ENCODE measurements at regions not wholly inside any gene's neighbourhood (a gene's known extent, or its start where the extent isn't known, plus 50 kb on each side); places are given as distances from the start of the nearest gene placed in this dataset.
A peak's percentile ranks its signal among the peaks of the same experiment; 100 is the strongest.

- no peak overlapping the region for H2AFZ ChIP-seq (ENCODE audit: control insufficient read depth, low read length)
- DNase-seq (ENCODE audit: low read depth, low spot score): no peak
- no peak overlapping the region for H3K9ac ChIP-seq (ENCODE audit: control insufficient read depth, extremely low read depth, insufficient read depth, low read length)
- FAIRE-seq: no peak
- no peaks in the 10 kb centered on the region for H3K9me1 ChIP-seq (ENCODE audit: control insufficient read depth, extremely low read depth, insufficient read depth, low read length)
- H3K9me3 ChIP-seq (ENCODE audit: control insufficient read depth, low read depth, low read length): no peaks in the 10 kb centered on the region
- no peak for TF ChIP-seq CTCF (optimal IDR thresholded peaks at IDR 0.05 in 1 of 3, IDR thresholded peaks at IDR 0.05 in 1 of 3, conservative IDR thresholded peaks at IDR 0.05 in 1 of 3; ENCODE audit: extremely low read depth in 1 of 3, insufficient read depth in 2 of 3, low read length in 3 of 3)
- TF ChIP-seq EZH2 (IDR thresholded peaks at IDR 0.05; ENCODE audit: low read length): no peak
- no peak overlapping the region for H3K27ac ChIP-seq (ENCODE audit: control insufficient read depth, insufficient read depth, low read length)
- no peaks in the 10 kb centered on the region for H3K79me2 ChIP-seq (ENCODE audit: control insufficient read depth, insufficient read depth, low read length)
- dilution Hi-C loops (cut with MboI; ENCODE audit: extremely low pct_ligation_motif_present, low sequenced_read_pairs): no loop called here
- H3K36me3 ChIP-seq (ENCODE audit: control insufficient read depth in 2 of 2, extremely low read depth in 1 of 2, insufficient read depth in 2 of 2, low read length in 2 of 2): no peaks in the 10 kb centered on the region
- H3K4me3 ChIP-seq (ENCODE audit: control insufficient read depth in 2 of 3, extremely low read depth in 1 of 3, insufficient read depth in 2 of 3, low read depth in 1 of 3, low read length in 3 of 3): no peak overlapping the region
- peaks cover 26% of the 10 kb centered on the region for H3K4me1 ChIP-seq (ENCODE audit: control insufficient read depth, extremely low read depth, insufficient read depth, low read length)
- H3K4me2 ChIP-seq (ENCODE audit: control insufficient read depth, extremely low read depth, insufficient read depth, low read depth, low read length): no peak overlapping the region
- no peaks in the 10 kb centered on the region for H3K27me3 ChIP-seq (ENCODE audit: control insufficient read depth, extremely low read depth, insufficient read depth, low read length)
- H4K20me1 ChIP-seq (ENCODE audit: control insufficient read depth, extremely low read depth, insufficient read depth, low read length): no peaks in the 10 kb centered on the region
Measured at GRCh38 chr3:193787496-193787870, 194.5 kb downstream of the OPA1 start.

GRCh38 chr3:193788189-193788991 lies 195.4 kb downstream of the OPA1 start:
- Histone ChIP-seq H3K4me2 (ENCODE audit: control insufficient read depth, extremely low read depth, insufficient read depth, low read depth, low read length) (no peak overlapping the region), H4K20me1 (ENCODE audit: control insufficient read depth, extremely low read depth, insufficient read depth, low read length) (no peaks in the 10 kb centered on the region), H3K9me3 (ENCODE audit: control insufficient read depth, low read depth, low read length) (no peaks in the 10 kb centered on the region), H3K9ac (ENCODE audit: control insufficient read depth, extremely low read depth, insufficient read depth, low read length) (no peak overlapping the region), H3K4me3 (ENCODE audit: control insufficient read depth in 2 of 3, extremely low read depth in 1 of 3, insufficient read depth in 2 of 3, low read depth in 1 of 3, low read length in 3 of 3) (no peak overlapping the region), H2AFZ (ENCODE audit: control insufficient read depth, low read length) (no peak overlapping the region), H3K4me1 (ENCODE audit: control insufficient read depth, extremely low read depth, insufficient read depth, low read length) (peaks cover 17% of the 10 kb centered on the region), H3K27ac (ENCODE audit: control insufficient read depth, insufficient read depth, low read length) (no peak overlapping the region), H3K79me2 (ENCODE audit: control insufficient read depth, insufficient read depth, low read length) (no peaks in the 10 kb centered on the region), H3K27me3 (ENCODE audit: control insufficient read depth, extremely low read depth, insufficient read depth, low read length) (no peaks in the 10 kb centered on the region), H3K36me3 (ENCODE audit: control insufficient read depth in 2 of 2, extremely low read depth in 1 of 2, insufficient read depth in 2 of 2, low read length in 2 of 2) (no peaks in the 10 kb centered on the region), H3K9me1 (ENCODE audit: control insufficient read depth, extremely low read depth, insufficient read depth, low read length) (no peaks in the 10 kb centered on the region)
- peak; percentile 30 to 72 (median 42) for TF ChIP-seq CTCF (optimal IDR thresholded peaks at IDR 0.05 in 1 of 3, IDR thresholded peaks at IDR 0.05 in 1 of 3, conservative IDR thresholded peaks at IDR 0.05 in 1 of 3; ENCODE audit: extremely low read depth in 1 of 3, insufficient read depth in 2 of 3, low read length in 3 of 3)
- TF ChIP-seq EZH2 (IDR thresholded peaks at IDR 0.05; ENCODE audit: low read length): no peak
- DNase-seq (ENCODE audit: low read depth, low spot score): no peak
- dilution Hi-C loops (cut with MboI; ENCODE audit: extremely low pct_ligation_motif_present, low sequenced_read_pairs): no loop called here
- FAIRE-seq: no peak

Measured in keratinocyte (primary cell).